ENCODE measurements at regions not wholly inside any gene's neighbourhood (a gene's known extent, or its start where the extent isn't known, plus 50 kb on each side); places are given as distances from the start of the nearest gene placed in this dataset.

GRCh38 chr1:48092401-48092800, 95.2 kb upstream of the TRABD2B start:
- no peaks in the 10 kb centered on the region for H3K27me3 ChIP-seq
- TF ChIP-seq Cebpa-rat (IDR thresholded peaks at IDR 0.05) = no peak
- H3K36me3 ChIP-seq = no peaks in the 10 kb centered on the region

GRCh38 chr1:48089356-48089891, 92.2 kb upstream of the TRABD2B start:
- Histone ChIP-seq H3K27me3 (no peaks in the 10 kb centered on the region), H3K4me1 (0 out of 20 replicates have a peak, but pooled peaks cover 0 to 5% (median 0%) of the 10 kb centered on the region in 10 experiments), H3K27ac (no peak overlapping the region), H3K36me3 (no peaks in the 10 kb centered on the region), H4K20me1 (no peaks in the 10 kb centered on the region), H3K4me2 (no peak overlapping the region), H3K4me3 (no peak overlapping the region), H3K9me3 (replicated peaks in 1 of 11) (no peaks in the 10 kb centered on the region), H3K9ac (no peak overlapping the region)
- no peak for TF ChIP-seq Cebpa-rat (IDR thresholded peaks at IDR 0.05)

More at GRCh38 chr1:48092401-48092800, 95.2 kb upstream of the TRABD2B start:
- H3K9me3 ChIP-seq (replicated peaks in 1 of 11) = peaks cover 0 to 8% (median 0%) of the 10 kb centered on the region in 11 experiments; a peak in 1 of 22 replicates
- no peak overlapping the region for H3K27ac ChIP-seq
- H3K9ac ChIP-seq = no peak overlapping the region
- H3K4me3 ChIP-seq = no peak overlapping the region
- no peak overlapping the region for H3K4me2 ChIP-seq
- no peaks in the 10 kb centered on the region for H4K20me1 ChIP-seq
- 0 out of 20 replicates have a peak, but pooled peaks cover 0 to 5% (median 0%) of the 10 kb centered on the region in 10 experiments for H3K4me1 ChIP-seq

GRCh38 chr1:48084826-48085225, 87.6 kb upstream of the TRABD2B start:
- Histone ChIP-seq H4K20me1 (no peaks in the 10 kb centered on the region), H3K4me2 (no peak overlapping the region), H3K9ac (no peak overlapping the region), H3K4me3 (no peak overlapping the region), H3K9me3 (replicated peaks in 1 of 11) (no peaks in the 10 kb centered on the region), H3K27ac (no peak overlapping the region), H3K27me3 (no peaks in the 10 kb centered on the region), H3K4me1 (no peaks in the 10 kb centered on the region), H3K36me3 (no peaks in the 10 kb centered on the region)
- TF ChIP-seq Cebpa-rat (IDR thresholded peaks at IDR 0.05) = no peak

GRCh38 chr1:48082271-48082962, 85.2 kb upstream of the TRABD2B start:
- Histone ChIP-seq H3K27me3 (no peaks in the 10 kb centered on the region), H3K4me3 (no peak overlapping the region), H3K27ac (no peak overlapping the region), H3K4me2 (no peak overlapping the region), H3K36me3 (no peaks in the 10 kb centered on the region), H3K9ac (no peak overlapping the region), H3K9me3 (replicated peaks in 1 of 11) (no peaks in the 10 kb centered on the region), H4K20me1 (no peaks in the 10 kb centered on the region), H3K4me1 (no peaks in the 10 kb centered on the region)
- TF ChIP-seq Cebpa-rat (IDR thresholded peaks at IDR 0.05) = no peak

- no peaks in the 10 kb centered on the region for H3K4me1 ChIP-seq
Observed at GRCh38 chr1:48080331-48081255, 83.4 kb upstream of the TRABD2B start.

GRCh38 chr1:48079096-48079495, 81.9 kb upstream of the TRABD2B start:
- H3K4me1 ChIP-seq = no peaks in the 10 kb centered on the region
- no peak overlapping the region for H3K27ac ChIP-seq
- H3K4me2 ChIP-seq = no peak overlapping the region
- no peak for TF ChIP-seq Cebpa-rat (IDR thresholded peaks at IDR 0.05)
- H3K9me3 ChIP-seq (replicated peaks in 1 of 11) = no peaks in the 10 kb centered on the region
- no peak overlapping the region for H3K4me3 ChIP-seq
- no peak overlapping the region for H3K9ac ChIP-seq
- H3K36me3 ChIP-seq = no peaks in the 10 kb centered on the region
- no peaks in the 10 kb centered on the region for H3K27me3 ChIP-seq
- H4K20me1 ChIP-seq = no peaks in the 10 kb centered on the region

More at GRCh38 chr1:48080331-48081255, 83.4 kb upstream of the TRABD2B start:
- Histone ChIP-seq H3K27ac (no peak overlapping the region), H3K36me3 (no peaks in the 10 kb centered on the region), H3K4me2 (no peak overlapping the region), H3K9me3 (replicated peaks in 1 of 11) (no peaks in the 10 kb centered on the region), H3K9ac (no peak overlapping the region), H3K27me3 (no peaks in the 10 kb centered on the region), H4K20me1 (no peaks in the 10 kb centered on the region), H3K4me3 (no peak overlapping the region)
- no peak for TF ChIP-seq Cebpa-rat (IDR thresholded peaks at IDR 0.05)

- Histone ChIP-seq H3K4me2 (no peak overlapping the region), H3K9ac (no peak overlapping the region), H3K27ac (no peak overlapping the region), H3K4me1 (no peaks in the 10 kb centered on the region), H4K20me1 (no peaks in the 10 kb centered on the region), H3K36me3 (no peaks in the 10 kb centered on the region), H3K4me3 (no peak overlapping the region), H3K9me3 (replicated peaks in 1 of 11) (no peaks in the 10 kb centered on the region), H3K27me3 (no peaks in the 10 kb centered on the region)
- TF ChIP-seq Cebpa-rat (IDR thresholded peaks at IDR 0.05) = no peak
Observed at GRCh38 chr1:48077795-48078222, 80.6 kb upstream of the TRABD2B start.

GRCh38 chr1:48076017-48076416, 78.8 kb upstream of the TRABD2B start:
- Histone ChIP-seq H3K27me3 (no peaks in the 10 kb centered on the region), H3K4me3 (no peak overlapping the region), H4K20me1 (no peaks in the 10 kb centered on the region), H3K9me3 (replicated peaks in 1 of 11) (no peaks in the 10 kb centered on the region), H3K4me1 (0 out of 20 replicates have a peak, but pooled peaks cover 0 to under 1% (median 0%) of the 10 kb centered on the region in 10 experiments), H3K27ac (no peak overlapping the region), H3K9ac (no peak overlapping the region), H3K4me2 (no peak overlapping the region), H3K36me3 (no peaks in the 10 kb centered on the region)
- TF ChIP-seq Cebpa-rat (IDR thresholded peaks at IDR 0.05) = no peak

- Histone ChIP-seq H3K27ac (no peak overlapping the region), H3K27me3 (no peaks in the 10 kb centered on the region), H3K4me1 (peaks cover 0 to 11% (median 6%) of the 10 kb centered on the region in 10 experiments; a peak in 4 of 20 replicates), H3K4me2 (no peak overlapping the region), H3K9me3 (replicated peaks in 1 of 11) (no peaks in the 10 kb centered on the region), H3K9ac (no peak overlapping the region), H3K36me3 (no peaks in the 10 kb centered on the region), H4K20me1 (no peaks in the 10 kb centered on the region), H3K4me3 (no peak overlapping the region)
- no peak for TF ChIP-seq Cebpa-rat (IDR thresholded peaks at IDR 0.05)
Observed at GRCh38 chr1:48073798-48074530, 76.8 kb upstream of the TRABD2B start.
